SW480 (cell line): ENCODE measurements at regions not wholly inside any gene's neighbourhood (a gene's known extent, or its start where the extent isn't known, plus 50 kb on each side); places are given as distances from the start of the nearest gene placed in this dataset.
"Not testable (repeated sequence)": the region's sequence is repeated elsewhere in the genome, so short reads cannot be mapped to it uniquely, and the experiment has no call there.

Source experiments
- DNase-seq: peaks from one replicate; pipeline ENCODE4 v3.0.0-alpha.2; 2016; ENCODE audit warnings: low spot score

DNA sequence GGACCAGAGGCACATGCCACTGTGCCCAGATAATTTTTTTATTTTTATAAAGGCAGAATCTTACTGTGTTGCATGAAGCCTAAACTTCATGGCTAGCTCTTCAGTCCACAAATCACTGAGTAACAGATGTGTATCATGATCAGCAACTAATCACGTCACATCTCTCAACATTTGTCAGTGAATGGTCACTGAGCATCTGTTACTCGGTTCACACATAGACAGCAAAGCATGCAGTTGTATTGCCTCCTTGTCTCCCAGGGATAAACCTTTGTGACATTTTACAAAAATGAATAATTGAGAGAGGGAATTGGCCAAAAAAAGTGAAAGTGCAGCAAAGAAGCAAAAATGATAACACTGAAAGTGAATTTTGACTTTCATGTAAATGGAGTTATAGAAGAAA, 85.9 kb upstream of the BTG1 start:
- DNase-seq: not testable (repeated sequence)

DNA sequence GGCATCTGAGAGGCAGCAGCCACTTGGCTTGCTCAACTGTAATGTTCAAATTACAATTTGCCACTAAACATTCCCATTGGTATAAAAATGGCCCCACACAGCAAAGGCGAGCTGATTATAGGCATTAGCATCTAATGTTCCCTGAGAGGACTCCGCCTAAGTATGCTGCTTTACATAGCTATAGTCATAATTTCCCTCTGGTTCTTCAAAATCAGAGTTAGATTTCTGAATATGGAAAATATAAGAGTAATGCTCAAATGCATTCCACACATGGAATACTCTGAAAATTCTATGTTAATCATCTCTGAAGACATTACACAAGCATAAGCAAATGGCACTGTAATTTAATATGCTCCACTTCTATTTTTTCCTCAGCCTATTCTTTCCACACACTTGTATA, 83.7 kb upstream of the BTG1 start:
- no peak for DNase-seq

DNA sequence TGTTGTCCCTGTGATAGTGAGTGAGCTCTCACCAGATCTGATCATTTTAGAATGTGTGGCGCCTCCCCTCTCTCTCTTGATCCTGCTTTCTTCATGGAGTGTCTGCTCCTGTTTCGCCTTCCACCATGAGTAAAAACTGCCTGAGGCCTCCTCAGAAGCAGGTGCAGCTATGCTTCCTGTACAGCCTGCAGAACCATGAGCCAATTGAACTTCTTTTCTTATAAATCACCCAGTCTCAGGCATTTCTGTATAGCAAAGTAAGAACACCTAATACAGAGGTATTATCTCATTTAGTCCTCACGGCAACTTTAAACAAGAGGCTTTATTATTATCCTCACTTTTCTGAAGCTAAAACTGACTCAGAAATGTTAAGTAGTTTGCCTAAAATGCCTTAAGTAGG, 81.3 kb upstream of the BTG1 start:
- DNase-seq: no peak

DNA sequence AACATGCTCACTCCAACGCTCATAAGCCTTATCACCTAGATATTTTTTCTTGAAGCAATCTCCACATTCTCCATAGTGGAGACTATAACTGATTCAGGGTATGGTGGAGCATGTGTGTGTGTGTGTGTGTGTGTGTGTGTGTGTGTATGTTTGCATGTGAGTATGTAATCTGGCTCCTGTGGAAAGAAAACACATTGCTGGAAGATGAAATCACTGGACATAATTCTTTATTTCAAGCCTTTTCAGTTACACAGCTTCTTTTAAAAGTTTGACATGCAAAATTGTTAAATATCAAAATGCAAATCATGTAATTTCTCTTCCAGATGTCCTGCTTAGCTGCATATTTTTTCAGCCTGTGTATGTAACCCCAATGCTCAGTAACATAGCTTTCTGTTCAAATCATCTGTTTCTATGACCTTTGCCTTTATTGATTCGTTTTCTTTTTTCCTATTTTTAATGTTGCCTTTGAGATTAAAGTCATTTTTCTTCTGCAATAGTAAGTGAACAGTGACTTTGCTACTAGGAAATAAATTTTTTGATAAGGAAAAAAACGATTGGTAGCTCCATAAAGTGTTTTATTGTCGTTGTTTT, 80.5 kb upstream of the BTG1 start:
- no peak for DNase-seq

DNA sequence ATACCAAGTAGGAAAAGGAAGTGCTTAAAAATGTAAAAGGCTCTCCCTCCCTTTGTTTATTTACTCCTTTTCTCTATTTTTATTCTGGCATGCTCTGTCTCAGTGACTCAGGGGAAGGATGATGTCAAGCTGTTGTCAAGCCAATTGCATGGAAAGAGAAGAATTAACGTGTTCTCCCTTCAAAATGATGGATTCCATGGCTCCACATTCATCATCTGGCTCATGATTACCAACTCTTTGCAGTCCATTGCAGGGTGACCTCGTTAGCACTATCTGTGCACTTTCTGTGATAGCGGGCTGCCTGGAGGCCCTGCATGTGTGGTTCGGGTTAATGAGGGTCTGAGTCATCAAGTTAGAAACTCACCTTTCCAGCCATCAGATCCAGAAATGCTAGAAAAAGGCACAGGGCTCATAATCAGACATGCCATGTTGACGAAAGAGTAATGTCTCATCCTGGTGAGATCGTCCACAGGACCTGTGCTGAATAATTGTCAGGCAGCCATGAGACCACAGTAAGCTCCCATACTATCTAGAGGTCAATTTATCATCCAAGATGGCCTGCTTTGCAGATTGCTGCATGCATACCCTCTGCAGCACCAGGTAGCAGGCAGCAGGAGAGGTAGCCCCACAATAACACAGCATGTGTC, 79.2 kb upstream of the BTG1 start:
- DNase-seq: peak; percentile 2

DNA sequence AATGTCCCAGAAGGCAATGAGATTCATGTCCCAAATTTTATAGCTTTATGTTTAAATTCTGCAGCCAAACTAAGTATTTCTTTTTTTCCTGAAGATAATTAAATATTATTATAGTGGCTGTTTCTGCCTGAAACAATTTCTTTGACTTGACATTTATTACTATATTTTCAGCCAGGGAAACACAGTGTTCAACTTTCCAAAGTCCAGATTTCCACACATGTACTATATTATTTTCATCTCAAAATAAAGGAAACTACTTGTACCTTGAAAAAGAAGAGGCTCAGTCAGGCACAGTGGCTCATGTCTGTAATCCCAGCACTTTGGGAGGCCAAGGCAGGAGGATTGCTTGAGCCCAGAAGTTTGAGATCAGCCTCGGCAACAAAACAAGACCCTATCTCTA, 77.8 kb upstream of the BTG1 start:
- no peak for DNase-seq

DNA sequence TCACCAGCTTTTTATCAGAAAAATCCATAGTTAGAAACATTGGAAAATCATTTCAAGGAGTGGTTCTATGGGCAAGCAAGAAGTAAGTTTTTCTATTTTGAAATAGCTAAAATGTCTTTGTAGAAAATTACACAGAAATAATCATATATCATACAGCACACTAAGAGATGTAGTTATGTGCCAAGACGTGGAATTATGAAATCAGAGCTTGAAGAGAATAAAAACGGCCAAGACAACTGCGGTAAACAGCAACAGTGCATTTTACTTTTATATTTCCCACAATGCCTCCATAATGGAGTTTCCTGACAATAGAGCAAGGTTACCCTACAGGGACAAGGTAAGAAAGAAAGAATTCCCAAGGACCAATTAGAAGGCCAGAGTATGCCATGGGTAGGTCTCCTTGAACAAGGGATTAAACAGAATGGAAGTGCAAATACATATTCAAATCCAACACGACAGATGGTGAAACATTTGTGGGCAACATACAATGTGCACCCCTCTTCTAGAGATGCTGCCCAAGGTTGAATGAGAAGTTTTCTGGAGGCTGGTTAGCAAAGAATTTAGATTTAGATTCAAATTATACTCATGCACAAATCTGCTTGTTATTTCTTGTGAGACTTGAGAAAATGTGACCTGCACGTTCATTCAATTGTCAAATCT, 76.1 kb upstream of the BTG1 start:
- DNase-seq: no peak

DNA sequence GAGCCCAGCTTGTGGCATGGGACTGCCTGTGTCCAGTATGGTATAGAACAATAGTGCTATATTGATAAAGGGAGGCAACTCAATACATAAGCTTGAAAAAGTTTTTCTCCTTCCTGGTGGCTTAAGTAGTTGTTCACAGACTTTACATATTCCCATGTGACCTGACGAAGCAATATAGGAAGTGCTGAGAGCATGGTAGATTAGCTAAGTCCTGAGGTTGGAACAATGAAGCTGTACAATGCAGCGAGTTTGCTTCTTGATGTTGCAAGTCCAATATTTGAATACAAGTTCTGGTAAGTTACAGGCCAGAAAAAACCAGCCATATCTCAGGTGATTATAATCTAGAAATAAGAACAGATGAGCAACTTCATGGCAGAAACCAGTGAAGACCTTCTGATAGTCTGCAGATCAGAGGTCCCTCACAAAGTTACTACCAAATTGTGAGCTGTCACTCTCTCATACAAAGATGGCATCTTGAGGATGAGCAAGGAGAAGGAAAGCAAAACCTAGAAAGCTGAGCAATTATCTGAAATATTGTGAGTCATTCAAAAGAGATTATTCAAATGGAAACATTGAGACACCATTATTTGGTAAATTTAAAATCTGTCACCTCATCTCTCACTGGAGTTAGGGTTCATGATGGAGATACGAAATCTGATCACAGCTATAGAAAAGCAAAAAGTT, 72.9 kb upstream of the BTG1 start:
- no peak for DNase-seq

DNA sequence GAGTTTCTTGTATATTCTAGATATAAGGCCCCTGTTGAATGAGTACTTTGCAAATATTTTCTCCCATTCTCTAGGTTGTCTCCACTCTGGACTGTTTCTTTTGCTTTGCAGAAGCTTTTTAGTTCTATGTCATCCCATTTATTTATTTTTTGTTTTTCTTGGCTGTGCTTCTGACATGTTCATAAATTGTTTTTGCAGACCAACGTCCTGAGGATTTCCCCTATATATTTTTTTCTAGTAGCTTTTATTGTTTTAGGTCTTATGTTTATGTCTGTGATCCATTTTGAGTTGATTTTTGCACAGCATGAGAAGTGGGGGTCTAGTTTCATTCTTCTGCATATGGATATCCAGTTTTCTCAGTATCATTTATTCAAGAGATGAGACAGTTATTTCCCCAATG, 70.4 kb upstream of the BTG1 start:
- DNase-seq: no peak

DNA sequence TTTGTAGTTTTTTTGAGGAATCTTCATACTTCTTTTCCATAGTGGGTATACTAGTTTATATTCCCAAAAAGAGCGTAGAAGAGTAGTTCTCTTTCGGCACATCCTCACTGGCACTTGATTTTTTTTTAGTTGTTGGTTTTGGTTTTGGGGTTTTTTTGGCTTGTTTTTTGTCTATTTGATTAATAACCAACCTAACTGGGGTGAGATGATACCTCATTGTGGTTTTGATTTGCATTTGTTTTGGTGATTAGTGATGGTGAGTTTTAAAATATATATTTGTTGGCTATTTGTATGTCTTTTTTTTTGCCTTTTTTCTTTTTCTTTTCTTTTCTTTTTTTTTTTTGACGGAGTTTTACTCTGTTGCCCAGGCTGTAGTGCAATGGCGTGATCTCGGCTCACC, 69.7 kb upstream of the BTG1 start:
- DNase-seq: no peak

DNA sequence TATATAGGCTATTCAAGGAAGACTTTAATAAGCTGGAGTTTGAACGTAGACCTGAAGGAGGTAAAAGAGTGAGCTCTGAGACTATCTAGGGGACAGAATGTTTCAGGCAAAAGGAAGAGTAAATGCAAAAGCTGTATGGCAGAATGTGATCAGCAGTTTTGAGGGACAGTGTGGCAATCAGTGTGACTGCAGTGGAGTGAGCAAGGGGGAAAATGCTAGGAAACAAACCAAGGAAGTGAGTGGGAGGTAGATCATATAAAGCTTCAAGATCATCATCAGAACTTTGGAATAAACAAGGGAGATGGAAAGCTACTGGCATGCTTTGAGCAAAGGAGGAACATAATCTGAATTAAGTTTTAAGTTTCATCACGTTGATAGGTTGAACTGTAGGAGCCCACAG, 67.5 kb upstream of the BTG1 start:
- DNase-seq: no peak

DNA sequence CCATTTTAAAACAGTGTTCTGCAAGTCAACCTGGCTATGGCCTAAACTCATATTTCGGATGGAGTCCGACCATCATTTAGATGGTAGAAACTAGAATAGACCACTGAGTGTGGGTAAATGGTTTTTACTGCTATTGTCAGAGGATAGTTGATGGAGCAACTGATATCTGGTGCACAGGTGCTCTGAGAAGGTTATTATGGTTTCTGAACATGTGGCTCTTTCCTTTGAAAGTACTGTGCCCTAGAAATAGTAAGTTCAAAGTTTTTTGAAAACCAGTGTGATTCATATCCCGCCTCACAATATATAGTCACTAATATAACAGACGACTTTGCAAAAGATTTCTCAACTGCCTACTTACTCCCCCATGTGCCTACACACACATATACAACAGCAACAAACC, 64.4 kb upstream of the BTG1 start:
- DNase-seq: no peak

DNA sequence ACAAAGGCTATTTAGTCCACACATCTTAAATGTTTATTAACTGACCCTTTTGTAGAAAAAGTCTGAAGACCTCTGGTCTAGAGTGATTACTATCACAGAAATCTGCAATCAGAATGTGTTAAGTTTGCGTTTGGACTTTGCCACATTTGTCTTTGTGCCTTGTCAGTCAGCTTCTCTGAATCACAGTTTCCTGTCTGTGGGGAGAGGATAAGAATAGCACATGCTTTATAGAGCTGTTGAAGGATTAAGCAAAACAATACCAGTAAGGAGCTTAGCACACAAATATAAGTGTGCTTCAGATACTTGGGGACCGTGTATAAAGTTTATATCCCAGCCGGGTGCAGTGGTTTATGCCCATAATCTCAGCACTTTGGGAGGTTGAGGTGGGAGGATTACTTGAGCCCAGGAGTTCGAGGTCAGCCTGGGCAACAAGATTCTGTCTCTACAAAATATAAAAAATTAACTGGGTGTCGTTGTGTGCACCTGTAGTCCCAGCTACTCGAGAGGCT, 63.0 kb upstream of the BTG1 start:
- no peak for DNase-seq

DNA sequence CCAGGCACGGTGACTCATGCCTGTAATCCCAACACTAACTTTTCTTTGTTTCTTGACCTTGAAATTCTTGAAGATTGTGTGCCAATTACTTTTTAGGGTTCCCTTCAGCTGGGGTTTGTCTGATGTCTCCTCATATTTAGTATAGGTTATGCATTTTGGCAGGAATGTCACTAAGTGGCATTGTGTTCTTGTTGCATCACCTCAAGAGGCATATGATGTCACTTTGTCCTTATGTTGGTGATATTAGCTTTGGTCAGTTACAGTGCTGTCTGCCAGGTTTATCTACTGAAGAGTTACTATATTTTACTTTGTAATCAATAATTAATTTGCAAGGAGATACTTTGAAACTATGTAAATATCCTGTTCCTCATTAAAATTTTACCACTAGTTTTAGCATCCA, 61.0 kb upstream of the BTG1 start:
- DNase-seq: peak; percentile 21

DNA sequence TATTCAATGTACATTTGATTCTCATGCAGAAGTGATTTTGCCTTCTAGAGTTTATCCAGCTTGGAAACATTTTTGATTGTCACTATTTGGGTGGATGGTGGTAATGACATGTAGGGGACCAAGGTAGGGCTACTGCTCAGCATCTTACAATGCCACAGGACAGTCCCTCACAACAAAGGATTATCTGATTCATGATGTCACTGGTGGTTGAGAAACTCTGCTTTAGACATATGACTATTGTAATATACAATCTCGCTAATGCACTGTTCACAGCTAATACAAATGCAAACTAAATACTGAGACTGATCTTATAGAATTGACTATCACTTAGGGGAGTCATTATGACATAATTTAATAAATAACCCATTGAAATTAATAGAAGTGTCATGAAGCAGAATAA, 60.4 kb upstream of the BTG1 start:
- no peak for DNase-seq

DNA sequence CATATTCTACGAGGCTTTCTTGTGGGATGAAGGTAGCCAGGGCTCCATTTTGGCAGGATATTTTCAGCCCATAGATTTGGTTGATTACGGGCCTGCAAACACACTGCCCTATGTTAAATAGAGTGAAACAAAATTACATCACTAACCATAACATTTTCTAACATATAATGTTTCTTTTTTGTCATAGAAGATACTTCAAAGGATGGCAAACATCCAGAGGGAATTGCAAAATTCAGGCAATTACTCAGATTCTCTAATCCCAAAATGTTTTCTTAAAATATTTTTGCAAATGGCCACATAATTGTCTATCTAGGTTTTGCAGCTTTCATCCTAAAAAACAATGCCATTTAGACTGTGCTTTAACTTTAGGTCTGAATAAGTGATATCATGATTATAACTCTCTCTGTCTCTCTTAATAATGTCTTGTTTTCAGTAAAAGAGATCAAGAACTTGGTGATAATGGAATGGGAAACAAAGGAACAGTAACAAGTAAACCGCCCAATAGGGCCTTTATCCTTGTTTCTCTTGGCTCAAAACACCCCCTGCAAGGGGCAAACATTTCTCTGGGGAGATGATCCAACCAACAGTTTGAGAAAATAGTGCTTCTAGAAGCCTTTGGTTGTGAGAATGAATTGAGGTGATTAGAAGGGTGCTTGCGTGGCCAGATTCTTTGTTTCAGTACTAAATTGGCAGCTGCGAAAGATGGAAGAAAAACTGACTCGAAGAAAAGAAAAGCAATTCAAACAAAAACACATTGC, 54.4 kb upstream of the BTG1 start:
- DNase-seq: no peak

DNA sequence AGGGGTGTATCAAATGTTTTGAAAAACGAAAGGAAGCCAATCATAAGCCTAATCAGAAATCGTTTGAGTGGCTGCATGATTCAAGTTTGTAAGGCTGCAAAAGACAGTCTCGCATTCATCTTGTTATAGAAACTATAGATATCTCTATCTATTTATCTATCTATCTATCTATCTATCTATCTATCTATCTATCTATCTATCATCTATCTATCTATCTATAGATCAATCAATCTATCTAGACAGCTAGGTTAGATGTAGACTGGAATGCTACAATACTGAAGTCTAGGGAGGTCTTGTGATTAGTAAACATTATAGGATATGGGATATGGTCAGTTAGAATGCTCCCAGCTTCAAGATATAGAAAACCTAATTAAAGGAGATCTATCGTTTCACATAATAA, 52.2 kb upstream of the BTG1 start:
- DNase-seq: no peak

DNA sequence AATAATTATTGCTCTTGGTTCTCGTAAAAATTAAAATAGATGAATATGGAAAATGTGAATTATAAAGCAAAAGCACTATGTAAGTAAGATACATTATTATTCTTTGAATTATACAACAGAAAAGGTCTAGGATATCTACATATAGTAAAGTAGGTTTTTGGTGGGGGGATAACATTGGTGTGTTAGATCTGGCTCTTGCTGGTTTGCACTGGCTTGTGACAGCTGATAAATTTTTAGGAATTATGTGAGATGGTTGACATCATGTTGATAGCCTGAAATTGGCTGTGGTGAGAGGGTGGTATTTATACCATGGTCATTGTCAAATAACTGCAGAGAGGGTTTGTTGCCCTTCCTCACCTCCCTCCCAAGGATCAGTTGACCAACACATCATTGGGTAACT, 50.7 kb upstream of the BTG1 start:
- no peak for DNase-seq
